GM21737 (cell line): ENCODE measurements at regions not wholly inside any gene's neighbourhood (a gene's known extent, or its start where the extent isn't known, plus 50 kb on each side); places are given as distances from the start of the nearest gene placed in this dataset.
"Not testable (repeated sequence)": the region's sequence is repeated elsewhere in the genome, so short reads cannot be mapped to it uniquely, and the experiment has no call there.

Experiments used
- ATAC-seq: cut with Tn5 transposase; IDR thresholded peaks from one replicate; pipeline ENCODE4 v1.9.1; 2021; ENCODE audit warnings: mild to moderate bottlenecking, moderate library complexity; ENCODE audit not compliant: unreplicated experiment

DNA sequence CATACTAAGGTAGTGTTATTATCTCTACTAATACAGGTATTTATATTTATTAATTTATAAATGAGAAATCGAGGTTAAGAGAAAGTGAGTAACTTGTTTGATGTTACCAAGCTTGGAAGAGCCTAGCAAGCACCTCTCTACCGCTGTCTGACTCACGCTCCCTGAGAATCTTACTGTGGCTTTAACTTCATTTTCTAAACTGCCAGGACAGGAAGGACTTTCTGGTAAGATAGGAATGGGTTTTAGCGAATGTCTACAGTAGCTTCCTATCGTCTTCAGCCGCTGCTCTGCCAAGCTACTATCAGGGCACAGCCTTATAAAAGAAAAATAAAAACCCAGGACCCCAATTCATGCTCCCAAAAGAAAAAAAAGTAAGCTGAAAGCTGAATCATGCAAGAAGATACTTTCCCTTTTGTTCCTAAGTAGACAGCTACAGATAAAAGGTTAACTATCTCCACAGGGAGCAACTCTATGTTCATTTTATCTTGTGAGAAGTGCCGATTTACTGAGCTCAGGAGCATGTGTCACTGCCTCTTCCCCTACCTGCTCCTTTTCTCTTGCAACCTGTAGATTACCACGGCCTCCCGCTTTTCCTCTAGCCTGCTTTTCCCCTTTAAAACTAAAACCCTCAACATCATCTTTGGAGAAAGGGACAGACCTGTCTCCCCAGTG, 60.2 kb downstream of the THNSL1 start:
- ATAC-seq: no peak

DNA sequence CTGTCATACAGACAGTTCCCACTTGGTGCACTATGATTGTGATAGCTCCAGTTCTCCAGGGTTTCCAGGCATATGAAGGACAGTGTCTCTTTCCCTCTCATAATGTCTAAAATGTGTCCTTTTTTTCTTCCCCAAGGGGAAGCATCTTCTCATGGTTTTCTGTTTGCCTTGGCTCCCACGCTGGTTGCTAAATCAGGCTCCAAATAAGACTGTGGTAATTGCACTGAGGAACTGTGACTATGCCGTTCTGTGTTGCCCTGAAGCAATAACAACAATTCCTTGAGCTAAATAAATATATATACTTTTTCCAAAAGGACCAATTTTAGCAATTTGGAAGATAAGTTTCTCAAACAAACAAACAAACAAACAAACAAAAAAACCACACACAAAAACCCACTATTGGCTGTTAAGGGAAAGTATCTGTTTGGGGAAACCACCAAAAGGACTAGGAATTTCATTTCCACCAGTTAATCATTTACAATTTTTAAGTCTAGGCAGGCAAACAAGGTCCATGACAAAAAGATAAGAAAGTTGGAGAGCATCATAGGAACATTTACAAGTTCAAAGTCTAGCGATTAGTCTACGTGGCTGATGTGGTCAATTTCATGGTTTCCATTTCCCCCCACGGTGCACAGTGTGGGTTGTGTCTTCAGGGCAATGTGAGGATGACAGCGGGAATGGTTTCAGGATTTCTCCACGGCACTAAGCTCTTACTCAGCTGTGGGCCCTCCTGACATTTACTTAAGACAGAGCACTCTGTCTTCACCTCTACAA, 62.4 kb downstream of the THNSL1 start:
- ATAC-seq: no peak

DNA sequence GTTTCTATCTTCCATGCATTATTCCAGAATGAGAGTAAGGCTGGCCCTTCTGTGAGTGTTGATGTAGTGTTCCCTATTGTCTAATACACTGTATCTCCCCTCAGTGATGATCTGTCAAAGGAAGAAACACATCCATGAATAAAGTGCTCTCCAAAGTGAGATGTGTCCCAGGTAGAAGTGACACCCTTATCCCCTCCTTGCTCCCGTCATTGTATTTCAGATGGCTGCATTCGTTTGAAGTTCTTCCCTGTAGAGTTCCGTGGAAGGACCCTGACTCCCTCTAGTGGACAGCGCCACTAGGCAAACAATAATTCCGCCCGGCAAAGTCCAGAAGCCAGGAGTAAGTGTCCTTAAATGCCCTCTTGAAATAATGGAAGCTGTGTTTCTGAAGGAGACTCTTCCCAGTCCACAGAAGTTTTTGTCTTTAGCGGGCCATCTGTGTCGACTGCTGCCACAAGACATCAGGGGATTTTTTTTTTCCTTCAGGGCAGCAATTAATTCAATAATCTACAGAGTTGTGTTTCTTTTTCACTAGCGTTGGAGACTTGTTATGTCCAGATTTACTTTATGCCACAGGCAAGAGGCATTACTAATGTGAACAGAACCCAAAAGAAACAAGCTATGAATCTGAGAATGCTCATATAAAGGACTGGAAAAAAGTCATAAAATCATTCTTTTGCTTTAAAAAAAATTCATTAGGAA, 64.6 kb downstream of the THNSL1 start:
- ATAC-seq: peak; percentile 72

DNA sequence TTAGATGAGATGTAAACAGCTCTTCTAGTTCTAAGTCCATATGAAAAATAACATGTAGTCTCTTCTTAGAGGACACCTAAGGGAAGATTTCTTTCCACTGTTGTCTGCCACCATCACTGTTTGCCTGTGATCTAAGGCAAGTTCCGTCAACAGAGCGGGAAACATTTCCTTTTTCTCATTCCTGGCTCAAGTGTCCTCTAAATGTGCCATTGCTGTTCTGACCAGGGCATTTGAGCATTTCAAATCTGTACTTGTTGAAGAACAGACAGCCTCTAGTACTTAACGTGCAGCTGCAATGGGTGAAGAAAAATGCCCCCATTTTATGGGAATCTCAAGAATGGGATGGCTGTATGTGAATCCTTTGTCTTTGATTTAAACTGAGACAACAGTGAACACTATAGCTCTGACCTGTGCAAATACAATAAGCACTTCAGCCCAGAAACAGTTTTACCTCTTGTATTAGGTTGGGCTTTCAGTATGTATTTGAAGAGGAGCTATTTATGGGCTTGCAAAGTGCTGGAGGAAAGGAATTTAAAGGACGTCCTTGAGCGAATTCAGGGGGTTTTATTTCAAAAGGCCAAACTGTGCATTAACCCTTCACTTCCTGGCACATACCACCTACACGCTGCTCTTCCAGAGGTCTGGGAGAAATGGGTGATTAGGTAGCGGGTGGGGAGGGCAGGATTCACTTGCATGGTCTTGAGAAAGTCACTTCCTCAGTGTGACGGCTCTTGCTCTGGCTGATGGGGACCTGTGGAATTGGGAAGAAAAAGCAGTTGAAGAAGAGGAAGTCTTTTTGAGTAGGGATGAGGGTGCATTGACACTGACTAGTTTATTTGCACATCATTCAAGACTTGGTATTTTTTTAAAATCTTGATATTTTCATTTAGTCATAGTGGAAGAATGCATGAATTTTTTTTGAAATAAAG, 66.1 kb downstream of the THNSL1 start:
- ATAC-seq: no peak

DNA sequence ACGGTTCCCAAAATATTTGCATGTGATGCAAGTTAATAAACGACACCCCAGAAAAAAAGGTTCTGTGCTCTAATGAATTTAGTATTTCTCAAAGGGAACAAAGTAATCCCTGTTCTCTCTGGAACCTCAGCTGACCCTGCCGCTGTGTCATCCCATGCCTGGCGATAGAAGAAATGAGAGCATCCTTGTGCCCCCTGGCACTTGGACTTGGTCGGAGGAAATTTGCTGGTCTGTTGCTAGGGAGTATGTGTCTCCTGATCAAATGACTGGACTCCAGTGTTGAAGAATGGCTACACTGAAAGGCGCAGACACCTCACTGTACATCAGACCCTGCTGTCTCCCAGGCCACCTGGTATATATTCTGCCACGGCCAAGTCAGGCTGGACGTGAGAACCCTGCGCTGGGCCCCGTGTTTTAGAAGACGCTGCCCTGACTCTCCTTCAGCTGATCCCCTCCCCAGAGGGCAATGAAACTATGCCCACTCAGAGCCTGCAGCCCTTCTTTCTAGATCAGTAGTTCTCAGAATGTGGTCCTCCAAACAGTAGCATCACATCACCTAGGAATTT, 67.2 kb downstream of the THNSL1 start:
- no peak for ATAC-seq

DNA sequence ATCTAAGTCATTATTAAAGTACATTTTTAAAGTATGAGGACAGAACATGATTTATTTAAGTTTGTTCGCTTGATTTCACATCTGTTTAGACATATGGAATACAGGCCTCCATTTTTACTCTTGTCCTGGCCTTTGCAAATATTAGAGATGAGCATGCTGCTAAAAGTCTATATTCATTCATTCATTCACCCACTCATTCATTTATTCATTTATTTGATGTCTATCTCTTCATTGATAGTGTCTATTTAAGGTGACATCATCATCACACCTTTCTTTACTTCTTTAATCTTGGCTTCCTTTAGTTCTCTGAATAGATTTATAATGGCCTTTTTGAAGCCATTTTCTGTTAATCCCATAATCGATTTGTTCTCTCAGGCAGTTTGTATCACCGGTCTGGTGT, 68.0 kb downstream of the THNSL1 start:
- no peak for ATAC-seq

DNA sequence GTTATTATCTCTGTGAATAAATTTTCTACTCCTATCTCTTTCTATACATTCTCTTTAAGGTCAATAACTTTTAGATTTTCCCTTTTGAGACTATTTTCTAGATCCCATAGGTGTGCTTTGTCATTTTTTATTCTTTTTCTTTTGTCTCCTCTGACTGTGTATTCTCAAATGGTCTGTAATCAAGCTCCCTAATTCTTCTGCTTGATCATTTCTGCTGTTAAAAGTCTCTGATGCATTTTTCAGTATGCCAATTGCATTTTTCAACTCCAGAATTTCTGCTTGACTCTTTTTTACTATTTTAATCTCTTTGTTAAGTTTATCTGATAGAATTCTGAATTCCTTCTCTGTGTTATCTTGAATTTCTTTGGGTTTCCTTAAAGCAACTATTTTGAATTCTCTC, 78.2 kb downstream of the THNSL1 start:
- no peak for ATAC-seq

DNA sequence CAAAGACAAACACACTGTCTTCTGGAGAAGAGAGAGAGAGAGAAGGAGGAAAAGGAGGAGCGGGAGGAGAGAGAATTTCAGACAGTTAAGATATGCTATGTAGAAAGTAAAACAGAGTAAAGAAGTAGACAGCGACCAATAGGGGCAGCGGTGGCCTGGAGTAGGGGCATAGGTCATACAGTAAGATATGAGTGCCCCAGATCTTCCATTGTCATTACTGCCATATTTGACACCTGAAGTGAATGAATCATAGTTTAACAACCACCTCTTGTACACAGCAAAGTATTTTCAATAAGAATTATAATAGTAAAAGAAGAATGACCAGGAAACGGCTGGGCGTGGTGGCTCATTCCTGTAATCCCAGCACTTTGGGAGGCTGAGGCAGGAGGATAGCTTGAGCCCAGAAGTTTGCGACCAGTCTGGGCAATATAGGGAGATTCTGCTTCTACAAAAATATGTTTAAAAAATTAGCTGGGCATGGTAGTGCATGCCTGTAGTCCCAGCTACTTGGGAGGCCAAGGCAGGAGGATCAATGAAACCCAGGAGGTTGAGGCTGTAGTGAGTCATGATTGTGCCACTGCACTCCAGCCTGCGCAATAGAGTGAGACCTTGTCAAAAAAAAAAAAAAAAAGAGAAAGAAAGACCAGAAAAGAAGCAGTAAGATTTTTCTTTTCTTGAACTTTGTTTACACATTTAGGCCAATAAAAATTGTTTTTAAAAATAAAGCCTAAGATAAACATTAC, 77.0 kb upstream of the GPR158 start:
- no peak for ATAC-seq

DNA sequence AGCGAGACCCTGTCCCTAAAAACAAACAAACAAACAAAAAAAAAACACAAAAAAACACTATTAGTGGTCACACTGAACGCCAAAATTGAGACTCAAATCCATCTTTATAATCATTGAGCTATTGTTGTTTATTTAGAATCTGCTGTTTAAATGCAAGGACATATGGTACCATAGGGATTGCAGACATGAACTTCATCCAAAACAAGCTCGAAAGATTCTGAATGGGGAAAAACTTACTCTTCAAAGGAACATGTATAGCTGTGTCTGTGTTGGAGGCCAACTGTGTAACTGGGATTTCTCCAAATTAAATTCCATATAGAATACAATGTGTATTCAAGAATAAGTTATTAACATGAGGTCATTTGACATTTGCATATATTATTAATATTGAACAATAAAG, 74.7 kb upstream of the GPR158 start:
- no peak for ATAC-seq

DNA sequence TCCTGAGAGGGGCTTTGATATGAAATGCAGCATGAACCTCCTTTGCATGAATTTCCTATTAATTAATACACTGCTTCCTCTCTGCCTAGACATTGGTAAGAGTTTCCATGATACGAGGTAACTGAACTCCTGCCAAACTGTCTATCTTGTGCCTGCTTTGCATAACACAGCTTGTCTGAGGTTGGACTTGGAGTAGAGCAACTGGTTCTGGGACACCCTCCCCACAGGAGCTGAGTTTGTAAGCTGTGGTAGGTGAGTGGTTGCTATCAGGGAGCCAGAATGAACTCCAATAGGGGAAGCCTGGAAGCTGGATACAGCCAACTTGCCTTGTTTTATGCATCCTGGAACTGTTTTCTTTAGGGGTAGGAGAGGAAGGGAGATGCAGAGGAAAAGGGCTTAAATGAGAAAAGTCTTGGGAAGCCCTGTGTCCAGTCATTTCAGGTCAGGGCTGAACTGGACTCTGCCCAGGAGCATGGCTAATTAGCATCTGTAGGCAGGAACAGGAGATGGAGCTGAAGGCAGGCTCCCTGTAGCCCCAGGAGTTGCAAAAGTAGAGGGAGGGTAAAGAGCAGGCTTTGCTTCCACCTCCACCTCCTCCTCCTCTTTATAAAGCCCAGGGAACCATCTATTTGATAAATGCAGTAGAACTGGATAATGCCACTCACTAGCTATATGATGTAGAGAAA, 73.2 kb upstream of the GPR158 start:
- no peak for ATAC-seq

DNA sequence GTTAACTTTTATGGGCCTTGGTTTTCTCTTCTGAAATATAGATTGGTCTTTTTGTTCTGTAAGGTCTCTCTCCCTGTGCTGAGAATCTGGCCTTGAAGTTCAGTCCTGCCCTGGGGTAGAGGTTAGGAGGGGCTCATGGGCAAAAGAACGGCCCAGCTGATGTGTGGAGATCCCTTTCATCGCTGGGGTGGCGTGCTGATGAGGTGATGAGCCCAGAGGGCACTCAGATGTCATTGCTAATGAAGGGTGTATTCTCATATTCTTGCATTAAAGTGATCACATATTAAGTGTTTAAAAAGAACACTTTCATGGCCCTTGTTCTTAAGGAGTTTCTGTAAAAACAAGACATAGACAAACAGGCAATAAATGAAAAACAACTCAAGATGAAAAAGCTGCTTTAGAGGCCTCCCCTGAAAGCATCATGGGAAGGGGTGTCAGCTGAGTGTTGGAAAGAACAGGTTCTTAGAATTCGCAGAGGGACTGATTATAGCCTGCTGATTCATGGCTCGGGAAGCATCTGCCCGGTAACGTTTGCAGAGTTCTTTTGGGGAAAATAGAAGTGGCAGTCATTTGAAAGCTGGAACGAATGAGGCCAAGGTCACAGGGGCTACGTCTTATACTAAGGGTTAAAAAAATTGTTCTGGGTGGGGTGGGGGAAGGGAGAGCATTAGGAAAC, 72.5 kb upstream of the GPR158 start:
- no peak for ATAC-seq

DNA sequence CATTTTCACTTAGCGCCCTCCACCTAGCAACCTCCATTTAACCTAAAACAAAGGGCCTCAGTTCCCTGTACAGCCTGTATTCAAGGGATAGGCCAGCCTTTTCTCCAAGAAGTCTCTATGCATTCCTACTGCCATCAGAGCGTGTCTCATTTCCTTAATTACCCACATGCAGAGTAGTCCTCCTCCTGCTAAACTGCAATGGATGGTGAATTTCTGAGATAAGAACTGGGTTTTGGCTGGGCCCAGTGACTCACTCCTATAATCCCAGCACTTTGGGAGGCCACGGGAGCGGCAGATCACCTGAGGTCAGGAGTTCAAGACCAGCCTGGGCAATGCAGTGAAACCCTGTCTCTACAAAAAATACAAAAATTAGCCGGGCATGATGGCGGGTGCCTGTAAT, 71.1 kb upstream of the GPR158 start:
- ATAC-seq: no peak

DNA sequence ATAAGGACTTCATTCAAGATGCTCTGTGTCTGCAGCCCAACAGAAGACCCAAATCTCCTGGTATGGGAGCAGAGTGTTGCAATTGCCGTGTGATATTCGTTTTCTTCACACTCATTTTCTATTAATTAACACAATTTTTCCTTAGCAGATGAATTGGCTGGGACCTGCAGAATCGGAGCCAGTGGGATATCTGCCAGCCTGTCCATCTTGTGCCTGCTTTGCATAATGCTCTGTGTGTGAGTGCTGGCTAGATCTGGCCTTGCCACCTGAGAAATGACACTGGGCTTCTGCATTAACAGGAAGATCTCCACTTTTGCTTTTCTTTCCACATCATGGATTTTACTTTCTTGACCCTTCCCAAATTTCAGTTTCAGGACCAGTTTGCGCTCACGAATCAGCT, 70.4 kb upstream of the GPR158 start:
- no peak for ATAC-seq

DNA sequence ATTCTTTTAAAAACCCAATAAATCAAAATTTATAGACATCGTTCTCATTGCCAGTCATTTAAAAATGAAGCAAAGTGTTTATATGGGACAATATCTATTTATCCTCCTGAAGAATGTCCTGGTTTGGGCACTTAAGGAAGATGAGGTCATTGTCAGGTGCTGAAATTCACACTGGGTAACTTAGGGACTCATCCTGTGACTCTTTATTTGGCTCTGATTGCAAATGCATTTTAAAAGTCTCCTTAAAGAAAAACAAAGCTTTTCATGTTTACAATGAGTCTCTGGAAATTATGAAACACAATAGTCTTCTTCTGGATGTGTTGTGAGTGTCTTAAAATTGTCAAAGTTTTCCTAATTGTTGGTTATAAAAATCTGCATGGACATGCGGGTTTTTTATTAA, 69.5 kb upstream of the GPR158 start:
- no peak for ATAC-seq

DNA sequence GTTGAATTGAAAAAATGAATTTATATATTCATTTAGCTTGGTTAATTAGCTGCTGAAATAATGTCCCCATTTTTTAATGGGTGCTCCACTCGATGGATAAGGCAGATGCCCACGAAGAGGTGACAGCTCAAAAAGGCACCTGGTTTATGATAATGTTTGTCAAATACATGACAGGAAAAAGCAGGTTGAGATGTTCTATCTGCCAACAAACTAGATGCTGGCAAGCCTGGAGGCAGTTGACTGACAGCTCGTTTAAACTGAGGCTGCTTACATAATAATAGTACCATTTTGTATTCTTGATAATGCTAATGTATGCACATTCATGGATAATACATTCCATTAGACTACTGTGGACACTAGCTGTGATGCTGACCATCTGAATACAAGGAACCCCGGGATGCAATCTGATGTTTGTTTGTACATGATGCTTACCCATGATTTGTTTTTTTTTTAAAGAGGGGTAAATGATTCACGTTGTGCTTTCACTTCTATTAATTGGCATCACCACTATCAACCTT, 69.0 kb upstream of the GPR158 start:
- ATAC-seq: no peak

DNA sequence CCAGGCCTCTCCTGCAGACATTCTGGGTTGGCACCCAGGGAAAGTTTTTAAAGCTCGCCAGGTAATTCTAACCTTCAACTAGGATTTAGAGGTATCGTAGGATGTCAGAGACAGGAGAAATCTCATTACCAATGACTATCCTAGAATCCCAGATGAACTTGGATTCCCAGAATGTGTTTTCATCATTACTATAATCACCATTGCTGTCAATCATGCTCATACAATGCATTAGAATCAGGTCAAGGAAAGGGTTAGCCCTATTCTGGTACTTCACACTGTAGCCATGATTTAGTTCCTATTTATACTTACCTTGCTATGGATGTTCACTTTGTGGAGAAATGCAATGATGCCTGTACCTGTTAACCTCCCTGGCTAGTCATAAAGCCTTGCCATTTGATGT, 67.0 kb upstream of the GPR158 start:
- ATAC-seq: no peak

DNA sequence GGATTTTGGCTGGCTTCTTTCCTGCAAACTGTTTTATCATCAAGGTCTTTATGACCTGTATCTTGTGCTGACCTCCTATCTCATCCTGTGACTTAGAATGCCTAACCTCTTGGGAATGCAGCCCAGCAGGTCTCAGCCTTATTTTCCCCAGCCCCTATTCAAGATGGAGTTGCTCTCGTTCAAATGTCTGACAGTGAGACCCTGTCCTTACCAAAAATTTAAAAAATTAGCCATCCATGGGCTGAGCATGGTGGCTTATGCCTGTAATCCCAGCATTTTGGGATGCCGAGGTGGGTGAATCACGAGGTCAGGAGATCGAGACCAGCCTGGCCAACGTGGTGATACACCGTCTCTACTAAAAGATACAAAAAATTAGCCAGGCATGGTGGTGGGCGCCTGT, 64.9 kb upstream of the GPR158 start:
- ATAC-seq: not testable (repeated sequence)

DNA sequence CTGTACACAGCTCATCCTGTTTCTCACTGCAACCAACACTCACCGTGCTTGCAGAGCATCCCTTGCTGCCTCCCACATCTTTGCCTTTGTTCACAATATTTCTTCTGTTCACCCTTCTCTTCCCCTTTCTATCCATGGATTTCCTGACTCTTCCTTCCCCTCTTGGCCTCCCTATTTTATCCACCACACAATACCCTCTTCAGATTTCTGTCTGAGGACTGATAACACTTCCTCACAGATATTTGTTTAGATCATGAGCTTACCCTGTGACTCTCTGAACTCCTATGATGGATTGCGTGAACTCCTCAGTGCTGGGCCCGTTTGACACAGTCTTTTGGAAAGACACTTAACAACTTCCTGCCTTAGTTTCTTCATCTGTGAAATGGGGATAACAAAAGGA, 62.8 kb upstream of the GPR158 start:
- no peak for ATAC-seq
